T-helper 2 cell (primary cell): ENCODE measurements at regions not wholly inside any gene's neighbourhood (a gene's known extent, or its start where the extent isn't known, plus 50 kb on each side); places are given as distances from the start of the nearest gene placed in this dataset.
A peak's percentile ranks its signal among the peaks of the same experiment; 100 is the strongest.
"Not testable (repeated sequence)": the region's sequence is repeated elsewhere in the genome, so short reads cannot be mapped to it uniquely, and the experiment has no call there.

Source experiments
- DNase-seq, 5 experiments: peaks; one replicate each; pipeline versions ENCODE4 v3.0.0 to v3.0.0-alpha.2; 2012 to 2022

- DNase-seq: not testable (repeated sequence)
Observed at GRCh38 chr6:21282360-21282759, 311.2 kb upstream of the SOX4 start.

GRCh38 chr6:21284166-21284565, 309.4 kb upstream of the SOX4 start:
- DNase-seq: no peak

- DNase-seq: no peak
Observed at GRCh38 chr6:21284706-21285105, 308.8 kb upstream of the SOX4 start.

- DNase-seq: no peak
Observed at GRCh38 chr6:21294144-21294543, 299.4 kb upstream of the SOX4 start.

- DNase-seq: no peak
Observed at GRCh38 chr6:21295506-21296240, 297.9 kb upstream of the SOX4 start.

GRCh38 chr6:21297665-21298064, 295.9 kb upstream of the SOX4 start:
- DNase-seq: no peak

GRCh38 chr6:21299216-21299615, 294.3 kb upstream of the SOX4 start:
- DNase-seq: no peak

- no peak for DNase-seq
Observed at GRCh38 chr6:21300439-21300838, 293.1 kb upstream of the SOX4 start.

GRCh38 chr6:21305893-21306332, 287.6 kb upstream of the SOX4 start:
- no peak for DNase-seq

- DNase-seq: no peak
Observed at GRCh38 chr6:21306546-21306945, 287.0 kb upstream of the SOX4 start.

GRCh38 chr6:21309807-21310221, 283.7 kb upstream of the SOX4 start:
- DNase-seq: no peak

- no peak for DNase-seq
Observed at GRCh38 chr6:21310568-21311140, 282.9 kb upstream of the SOX4 start.

GRCh38 chr6:21312118-21312517, 281.4 kb upstream of the SOX4 start:
- DNase-seq: no peak

GRCh38 chr6:21317642-21318041, 275.9 kb upstream of the SOX4 start:
- DNase-seq: no peak

- no peak for DNase-seq
Observed at GRCh38 chr6:21321076-21321475, 272.5 kb upstream of the SOX4 start.

- DNase-seq: no peak
Observed at GRCh38 chr6:21321531-21321930, 272.0 kb upstream of the SOX4 start.

- DNase-seq: no peak
Observed at GRCh38 chr6:21323577-21323976, 270.0 kb upstream of the SOX4 start.

GRCh38 chr6:21325201-21325856, 268.2 kb upstream of the SOX4 start:
- DNase-seq: peak in 1 of 5 experiments; percentile 54

- no peak for DNase-seq
Observed at GRCh38 chr6:21327326-21328112, 266.0 kb upstream of the SOX4 start.

GRCh38 chr6:21331235-21331634, 262.3 kb upstream of the SOX4 start:
- DNase-seq: no peak

- DNase-seq: no peak
Observed at GRCh38 chr6:21332077-21332476, 261.5 kb upstream of the SOX4 start.

GRCh38 chr6:21332660-21333059, 260.9 kb upstream of the SOX4 start:
- no peak for DNase-seq

- no peak for DNase-seq
Observed at GRCh38 chr6:21333715-21334114, 259.8 kb upstream of the SOX4 start.
